ENCODE measurements at regions not wholly inside any gene's neighbourhood (a gene's known extent, or its start where the extent isn't known, plus 50 kb on each side); places are given as distances from the start of the nearest gene placed in this dataset.

- no peak for ATAC-seq
- Mint-ChIP-seq H3K4me3 (no peak overlapping the region), H3K4me1 (peaks cover 14% of the 10 kb centered on the region)
Measured at GRCh38 chr7:95718577-95719410, 53.6 kb upstream of the DYNC1I1 start.

GRCh38 chr7:95716357-95717122, 55.8 kb upstream of the DYNC1I1 start:
- H3K27me3 Mint-ChIP-seq: peaks cover 19% of the 10 kb centered on the region
- H3K4me3 Mint-ChIP-seq: no peak overlapping the region
- ATAC-seq: no peak
- H3K36me3 Mint-ChIP-seq: no peaks in the 10 kb centered on the region
- peaks cover 2% of the 10 kb centered on the region for H3K9me3 Mint-ChIP-seq
- H3K4me1 Mint-ChIP-seq: peaks cover 14% of the 10 kb centered on the region
- H3K27ac Mint-ChIP-seq: no peak overlapping the region

More at GRCh38 chr7:95718577-95719410, 53.6 kb upstream of the DYNC1I1 start:
- H3K9me3 Mint-ChIP-seq: no peaks in the 10 kb centered on the region
- no peak overlapping the region for H3K27ac Mint-ChIP-seq
- H3K36me3 Mint-ChIP-seq: no peaks in the 10 kb centered on the region
- peaks cover 18% of the 10 kb centered on the region for H3K27me3 Mint-ChIP-seq

- Mint-ChIP-seq H3K4me1 (peaks cover 21% of the 10 kb centered on the region), H3K27me3 (peaks cover 13% of the 10 kb centered on the region), H3K4me3 (no peak overlapping the region), H3K36me3 (no peaks in the 10 kb centered on the region), H3K27ac (no peak overlapping the region), H3K9me3 (peaks cover 7% of the 10 kb centered on the region)
- ATAC-seq: peak; percentile 90
Measured at GRCh38 chr7:95715274-95715673, 57.1 kb upstream of the DYNC1I1 start.

GRCh38 chr7:95710711-95711110, 61.6 kb upstream of the DYNC1I1 start:
- no peak overlapping the region for H3K4me3 Mint-ChIP-seq
- ATAC-seq: no peak
- H3K27me3 Mint-ChIP-seq: peaks cover 48% of the 10 kb centered on the region
- peaks cover 16% of the 10 kb centered on the region for H3K4me1 Mint-ChIP-seq
- peaks cover 7% of the 10 kb centered on the region for H3K36me3 Mint-ChIP-seq
- peaks cover 9% of the 10 kb centered on the region for H3K9me3 Mint-ChIP-seq
- H3K27ac Mint-ChIP-seq: no peak overlapping the region

- ATAC-seq: no peak
- Mint-ChIP-seq H3K27ac (no peak overlapping the region), H3K36me3 (no peaks in the 10 kb centered on the region), H3K4me1 (no peaks in the 10 kb centered on the region), H3K9me3 (peaks cover 4% of the 10 kb centered on the region), H3K27me3 (peaks cover 37% of the 10 kb centered on the region), H3K4me3 (no peak overlapping the region)
Measured at GRCh38 chr7:95700917-95701316, 71.4 kb upstream of the DYNC1I1 start.

- no peaks in the 10 kb centered on the region for H3K9me3 Mint-ChIP-seq
- no peaks in the 10 kb centered on the region for H3K36me3 Mint-ChIP-seq
- peaks cover 16% of the 10 kb centered on the region for H3K27me3 Mint-ChIP-seq
- no peak overlapping the region for H3K4me3 Mint-ChIP-seq
- peaks cover 8% of the 10 kb centered on the region for H3K4me1 Mint-ChIP-seq
- ATAC-seq: no peak
- no peak overlapping the region for H3K27ac Mint-ChIP-seq
Measured at GRCh38 chr7:95694334-95694733, 78.0 kb upstream of the DYNC1I1 start.

GRCh38 chr7:95693551-95694333, 78.6 kb upstream of the DYNC1I1 start:
- H3K4me1 Mint-ChIP-seq: peaks cover 8% of the 10 kb centered on the region
- H3K4me3 Mint-ChIP-seq: no peak overlapping the region
- peaks cover 16% of the 10 kb centered on the region for H3K27me3 Mint-ChIP-seq
- ATAC-seq: no peak
- H3K9me3 Mint-ChIP-seq: no peaks in the 10 kb centered on the region
- no peaks in the 10 kb centered on the region for H3K36me3 Mint-ChIP-seq
- no peak overlapping the region for H3K27ac Mint-ChIP-seq

GRCh38 chr7:95691464-95691863, 80.9 kb upstream of the DYNC1I1 start:
- H3K4me1 Mint-ChIP-seq: peaks cover 8% of the 10 kb centered on the region
- H3K27me3 Mint-ChIP-seq: peaks cover 14% of the 10 kb centered on the region
- no peak for ATAC-seq
- H3K4me3 Mint-ChIP-seq: no peak overlapping the region
- H3K36me3 Mint-ChIP-seq: no peaks in the 10 kb centered on the region
- H3K27ac Mint-ChIP-seq: no peak overlapping the region
- no peaks in the 10 kb centered on the region for H3K9me3 Mint-ChIP-seq

- Mint-ChIP-seq H3K36me3 (no peaks in the 10 kb centered on the region), H3K4me3 (peak overlapping the region; percentile 32), H3K9me3 (no peaks in the 10 kb centered on the region), H3K27ac (peak overlapping the region; percentile 55), H3K4me1 (peaks cover 8% of the 10 kb centered on the region), H3K27me3 (peaks cover 4% of the 10 kb centered on the region)
- peak; percentile 67 for ATAC-seq
Measured at GRCh38 chr7:95690367-95690947, 81.9 kb upstream of the DYNC1I1 start.

GRCh38 chr7:95688931-95689495, 83.3 kb upstream of the DYNC1I1 start:
- no peak overlapping the region for H3K27ac Mint-ChIP-seq
- H3K36me3 Mint-ChIP-seq: no peaks in the 10 kb centered on the region
- no peak for ATAC-seq
- H3K4me3 Mint-ChIP-seq: no peak overlapping the region
- peaks cover 8% of the 10 kb centered on the region for H3K4me1 Mint-ChIP-seq
- H3K9me3 Mint-ChIP-seq: no peaks in the 10 kb centered on the region
- H3K27me3 Mint-ChIP-seq: no peaks in the 10 kb centered on the region

- Mint-ChIP-seq H3K4me3 (no peak overlapping the region), H3K36me3 (no peaks in the 10 kb centered on the region), H3K4me1 (peaks cover 8% of the 10 kb centered on the region), H3K27ac (no peak overlapping the region), H3K9me3 (no peaks in the 10 kb centered on the region), H3K27me3 (no peaks in the 10 kb centered on the region)
- ATAC-seq: no peak
Measured at GRCh38 chr7:95687759-95688343, 84.5 kb upstream of the DYNC1I1 start.

- H3K9me3 Mint-ChIP-seq: no peaks in the 10 kb centered on the region
- H3K4me1 Mint-ChIP-seq: peaks cover 12% of the 10 kb centered on the region
- H3K4me3 Mint-ChIP-seq: no peak overlapping the region
- ATAC-seq: peak; percentile 68
- H3K27ac Mint-ChIP-seq: no peak overlapping the region
- no peaks in the 10 kb centered on the region for H3K27me3 Mint-ChIP-seq
- H3K36me3 Mint-ChIP-seq: no peaks in the 10 kb centered on the region
Measured at GRCh38 chr7:95686109-95686508, 86.2 kb upstream of the DYNC1I1 start.

- H3K9me3 Mint-ChIP-seq: no peaks in the 10 kb centered on the region
- H3K4me1 Mint-ChIP-seq: peaks cover 9% of the 10 kb centered on the region
- no peaks in the 10 kb centered on the region for H3K36me3 Mint-ChIP-seq
- ATAC-seq: no peak
- no peak overlapping the region for H3K27ac Mint-ChIP-seq
- no peak overlapping the region for H3K4me3 Mint-ChIP-seq
- no peaks in the 10 kb centered on the region for H3K27me3 Mint-ChIP-seq
Measured at GRCh38 chr7:95684505-95684904, 87.8 kb upstream of the DYNC1I1 start.

- Mint-ChIP-seq H3K36me3 (no peaks in the 10 kb centered on the region), H3K27ac (no peak overlapping the region)
- ATAC-seq: no peak
Measured at GRCh38 chr7:95684037-95684436, 87.7 kb upstream of the PDK4 start.

More at GRCh38 chr7:95684037-95684436, 87.7 kb upstream of the PDK4 start:
- H3K27me3 Mint-ChIP-seq: no peaks in the 10 kb centered on the region
- H3K4me3 Mint-ChIP-seq: no peak overlapping the region
- H3K9me3 Mint-ChIP-seq: no peaks in the 10 kb centered on the region
- H3K4me1 Mint-ChIP-seq: peaks cover 9% of the 10 kb centered on the region

Measured in stimulated activated memory B cell treated with anti-CD40 and anti-IgM and Interleukin-4, amounts not matched to agents 10 μg/mL and 1 μg/mL and 100 μg/mL, for 72 hours (primary cell).